Activated gamma-delta T cell treated with anti-CD3 and anti-CD28 coated beads, Interleukin-2, amount 50 U/mL, for 16 hours (primary cell): ENCODE measurements at regions not wholly inside any gene's neighbourhood (a gene's known extent, or its start where the extent isn't known, plus 50 kb on each side); places are given as distances from the start of the nearest gene placed in this dataset.
"Not testable (repeated sequence)": the region's sequence is repeated elsewhere in the genome, so short reads cannot be mapped to it uniquely, and the experiment has no call there.

Source experiments
- DNase-seq: peaks from one replicate; pipeline ENCODE4 v3.0.0-alpha.2; 2020; ENCODE audit warnings: low read depth

- no peak for DNase-seq
Measured at GRCh38 chr10:44102726-44103255, 282.1 kb downstream of the CXCL12 start.

GRCh38 chr10:44101082-44101481 lies 283.8 kb downstream of the CXCL12 start:
- DNase-seq, result no peak

GRCh38 chr10:44099511-44099910 lies 285.4 kb downstream of the CXCL12 start:
- DNase-seq, result no peak

- not testable (repeated sequence) for DNase-seq
Measured at GRCh38 chr10:44096217-44096616, 288.7 kb downstream of the CXCL12 start.

GRCh38 chr10:44089671-44090070 lies 295.2 kb downstream of the CXCL12 start:
- DNase-seq, result no peak

GRCh38 chr10:44087403-44087802 lies 297.5 kb downstream of the CXCL12 start:
- no peak for DNase-seq

GRCh38 chr10:44083719-44084400 lies 301.0 kb downstream of the CXCL12 start:
- DNase-seq, result no peak

GRCh38 chr10:44071479-44071878 lies 313.4 kb downstream of the CXCL12 start:
- no peak for DNase-seq

- DNase-seq, result no peak
Measured at GRCh38 chr10:44070282-44070681, 314.6 kb downstream of the CXCL12 start.

GRCh38 chr10:44069573-44069972 lies 315.3 kb downstream of the CXCL12 start:
- DNase-seq, result no peak

- no peak for DNase-seq
Measured at GRCh38 chr10:44068716-44069482, 316.0 kb downstream of the CXCL12 start.

- DNase-seq, result no peak
Measured at GRCh38 chr10:44067432-44067831, 317.5 kb downstream of the CXCL12 start.

GRCh38 chr10:44066527-44067255 lies 318.2 kb downstream of the CXCL12 start:
- DNase-seq, result no peak

- no peak for DNase-seq
Measured at GRCh38 chr10:44065788-44066526, 318.9 kb downstream of the CXCL12 start.

- no peak for DNase-seq
Measured at GRCh38 chr10:44064987-44065787, 319.7 kb downstream of the CXCL12 start.

- DNase-seq, result no peak
Measured at GRCh38 chr10:44064317-44064716, 320.6 kb downstream of the CXCL12 start.

GRCh38 chr10:44063686-44064085 lies 321.2 kb downstream of the CXCL12 start:
- DNase-seq, result no peak

GRCh38 chr10:44060719-44061118 lies 324.2 kb downstream of the CXCL12 start:
- DNase-seq, result no peak

GRCh38 chr10:44060221-44060620 lies 324.7 kb downstream of the CXCL12 start:
- no peak for DNase-seq

GRCh38 chr10:44058259-44058658 lies 326.6 kb downstream of the CXCL12 start:
- no peak for DNase-seq
